GM12891 (cell line): ENCODE measurements at regions not wholly inside any gene's neighbourhood (a gene's known extent, or its start where the extent isn't known, plus 50 kb on each side); places are given as distances from the start of the nearest gene placed in this dataset.
A peak's percentile ranks its signal among the peaks of the same experiment; 100 is the strongest.
"Not testable (repeated sequence)": the region's sequence is repeated elsewhere in the genome, so short reads cannot be mapped to it uniquely, and the experiment has no call there.

Experiments used
- DNase-seq: peaks from one replicate; pipeline ENCODE4 v3.0.0; 2011; ENCODE audit warnings: low spot score; ENCODE audit not compliant: insufficient read length
- FAIRE-seq: peaks from 2 replicates; lab custom pipeline; 2011; peaks lifted over from hg19 to GRCh38; lab: Jason Lieb, UNC
- PAX5 ChIP-seq: IDR thresholded peaks from 2 replicates; pipeline ENCODE4 v1.6.1; 2011; ENCODE audit warnings: low read length, moderate library complexity, mild to moderate bottlenecking; ENCODE audit not compliant: insufficient read depth, severe bottlenecking
- POLR2A ChIP-seq: IDR thresholded peaks from 2 replicates; pipeline ENCODE4 v1.6.1; 2011; ENCODE audit warnings: low read depth, low read length, control low read depth
- POLR2AphosphoS5 ChIP-seq: IDR thresholded peaks from 2 replicates; pipeline ENCODE4 v1.6.1; 2011; ENCODE audit warnings: low read depth, low read length, control low read depth
- POU2F2 ChIP-seq: IDR thresholded peaks from 2 replicates; pipeline ENCODE4 v1.6.1; 2011; ENCODE audit warnings: low read depth, mild to moderate bottlenecking, control low read depth, low read length, moderate library complexity
- SPI1 ChIP-seq: IDR thresholded peaks from 2 replicates; pipeline ENCODE4 v1.6.1; 2011; ENCODE audit warnings: low read depth, low read length, control low read depth
- TAF1 ChIP-seq: IDR thresholded peaks from 2 replicates; pipeline ENCODE4 v1.6.1; 2011; ENCODE audit warnings: low read depth, low read length, control low read depth

DNA sequence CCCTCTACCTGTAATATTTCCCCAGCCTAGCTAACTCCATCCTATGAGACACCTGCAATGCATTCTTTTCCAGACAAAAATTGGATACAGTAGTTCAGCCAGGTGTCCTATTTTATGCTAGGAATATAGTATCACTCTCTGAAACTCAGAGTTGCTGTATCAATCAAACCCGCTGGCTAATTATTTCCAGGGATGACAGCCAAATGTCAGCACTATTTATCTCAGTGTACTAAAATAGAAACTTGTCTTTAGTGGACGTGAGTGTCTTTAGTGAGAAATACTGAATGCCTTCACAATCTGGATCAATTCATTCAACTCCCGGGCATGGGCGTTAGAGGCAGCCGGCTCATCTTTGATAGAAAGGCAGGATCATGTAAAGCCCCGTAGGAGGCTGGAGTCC lies 196.2 kb downstream of the RBM46 start:
- FAIRE-seq (no peak), DNase-seq (no peak)
- TF ChIP-seq POLR2A (no peak), POU2F2 (no peak), SPI1 (no peak), POLR2AphosphoS5 (no peak), PAX5 (no peak), TAF1 (no peak)

DNA sequence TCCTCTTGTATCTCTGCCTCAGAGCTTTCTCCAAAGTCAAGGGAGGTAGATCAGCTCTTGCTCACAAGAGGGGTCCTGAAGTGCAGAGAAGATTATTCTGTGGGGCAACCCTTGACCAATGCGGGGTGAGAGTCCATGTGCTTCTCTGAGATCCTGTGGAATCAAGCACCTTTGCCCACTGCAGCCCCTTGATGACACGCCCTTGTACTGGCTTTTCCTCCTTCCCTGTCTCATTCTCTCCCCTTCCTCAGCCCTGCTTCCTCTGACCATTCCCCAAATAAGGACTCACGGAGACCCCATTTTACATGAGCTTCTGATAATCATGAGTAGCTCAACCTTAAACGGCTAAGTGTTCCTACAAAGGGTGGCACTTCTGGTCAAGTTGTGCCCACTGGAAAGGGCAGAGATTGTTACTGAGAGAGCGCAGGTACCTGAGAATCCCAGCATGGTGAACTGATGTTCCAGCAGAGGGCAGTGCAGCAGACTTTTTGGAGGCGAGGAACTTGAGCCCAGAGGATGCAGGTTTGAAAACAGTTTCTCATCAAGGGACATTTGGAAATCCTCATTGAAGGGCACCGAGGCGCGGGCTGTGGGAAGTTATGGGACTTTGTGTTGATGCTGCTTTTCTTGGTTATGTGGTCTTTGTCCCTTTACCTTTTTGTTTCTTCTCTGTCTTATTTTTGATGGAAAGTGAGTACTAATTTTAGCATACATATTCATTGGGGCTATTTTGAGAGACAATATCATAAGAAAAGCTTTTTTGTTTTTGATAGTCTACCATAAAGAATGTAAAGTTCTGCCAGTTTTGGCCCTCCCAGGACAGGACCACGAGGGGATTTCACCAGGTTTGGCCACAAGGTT lies 201.3 kb downstream of the RBM46 start:
- TF ChIP-seq SPI1 (no peak), POLR2A (no peak), POLR2AphosphoS5 (no peak), POU2F2 (no peak), PAX5 (no peak), TAF1 (no peak)
- FAIRE-seq, result peak; percentile 51
- no peak for DNase-seq

DNA sequence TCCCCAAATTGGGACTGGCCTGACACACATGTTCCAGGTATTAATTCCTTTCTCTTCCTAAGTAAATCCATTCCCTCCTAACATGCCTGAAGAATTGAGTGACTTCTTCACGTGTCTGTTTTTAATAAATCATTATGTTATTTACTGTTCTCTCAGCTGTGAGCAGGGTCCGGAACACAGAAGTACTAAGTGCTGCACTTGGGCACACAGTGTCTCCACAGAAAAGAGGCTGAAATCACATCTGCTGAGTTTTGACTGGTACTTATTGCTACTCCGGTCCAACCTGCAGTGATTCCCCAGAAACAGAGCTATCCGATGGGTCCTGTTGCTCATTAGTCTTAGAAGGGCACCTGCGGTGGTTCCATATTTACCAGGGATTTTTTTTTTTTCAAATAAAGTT lies 202.6 kb downstream of the RBM46 start:
- DNase-seq (no peak), FAIRE-seq (no peak)
- TF ChIP-seq SPI1 (no peak), PAX5 (no peak), TAF1 (no peak), POU2F2 (no peak), POLR2AphosphoS5 (no peak), POLR2A (no peak)

DNA sequence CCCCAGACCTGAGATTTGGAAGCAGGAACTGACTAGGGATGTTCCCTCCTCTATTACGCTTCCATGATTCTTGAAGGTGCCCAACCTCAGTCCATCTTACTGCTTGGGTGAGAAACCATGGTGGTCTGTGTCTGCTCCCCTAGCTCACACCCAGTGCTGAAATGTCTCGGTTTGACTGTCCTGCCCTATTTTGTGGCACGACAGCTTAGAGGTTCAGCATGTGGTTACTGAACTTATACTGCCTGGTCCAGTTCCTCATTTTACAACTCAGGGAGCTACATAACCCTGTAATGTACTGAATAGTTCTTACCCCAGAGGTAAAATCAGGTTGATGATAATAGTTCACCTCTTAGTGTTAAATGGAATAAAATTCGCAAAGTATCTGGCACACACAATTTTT lies 203.1 kb downstream of the RBM46 start:
- no peak for TF ChIP-seq POLR2A
- TF ChIP-seq POLR2AphosphoS5, result no peak
- peak; percentile 98 for TF ChIP-seq SPI1
- TF ChIP-seq TAF1, result no peak
- DNase-seq, result no peak
- FAIRE-seq, result no peak

DNA sequence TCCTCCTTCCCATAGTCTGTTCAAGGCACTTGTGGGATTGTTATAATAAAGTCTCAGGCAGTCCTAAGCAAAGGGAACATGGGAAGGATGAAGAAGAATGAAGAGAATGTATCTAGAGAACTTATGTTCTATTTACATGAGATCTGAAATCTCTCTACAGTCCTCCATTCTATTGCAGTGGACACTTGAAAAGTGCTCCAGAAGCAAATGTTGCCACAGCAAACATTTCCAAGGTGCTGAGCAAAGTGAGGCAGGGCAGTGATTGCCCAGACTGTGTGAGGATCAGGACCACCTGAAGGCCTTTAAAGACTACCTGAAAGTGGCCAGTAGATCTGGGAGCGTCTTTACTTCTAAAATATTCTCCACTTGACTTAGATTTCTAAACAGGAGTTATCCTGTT lies 203.5 kb downstream of the RBM46 start:
- no peak for DNase-seq
- no peak for FAIRE-seq
- TF ChIP-seq POLR2A, result no peak
- no peak for TF ChIP-seq TAF1
- TF ChIP-seq POU2F2, result no peak
- no peak for TF ChIP-seq PAX5
- TF ChIP-seq SPI1, result no peak
- TF ChIP-seq POLR2AphosphoS5, result no peak

DNA sequence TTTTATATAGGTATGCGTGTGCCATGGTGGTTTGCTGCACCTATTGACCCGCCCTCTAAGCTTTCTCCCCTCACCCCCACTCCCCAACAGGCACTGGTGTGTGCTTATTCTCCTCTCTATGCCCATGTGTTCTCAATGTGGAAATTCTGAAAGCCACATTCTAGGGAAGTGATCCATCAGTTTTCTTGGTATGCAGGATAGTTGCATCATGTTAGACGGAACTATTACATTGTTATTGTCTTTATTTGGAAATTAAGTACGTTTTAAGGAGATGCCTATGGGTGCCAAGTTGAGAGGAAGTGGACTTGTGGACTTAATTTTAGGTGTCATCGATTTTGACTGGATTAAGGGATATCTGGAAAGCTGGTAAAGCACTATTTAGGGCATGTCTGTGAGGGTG lies 204.6 kb downstream of the RBM46 start:
- no peak for TF ChIP-seq POLR2A
- no peak for FAIRE-seq
- DNase-seq, result no peak

DNA sequence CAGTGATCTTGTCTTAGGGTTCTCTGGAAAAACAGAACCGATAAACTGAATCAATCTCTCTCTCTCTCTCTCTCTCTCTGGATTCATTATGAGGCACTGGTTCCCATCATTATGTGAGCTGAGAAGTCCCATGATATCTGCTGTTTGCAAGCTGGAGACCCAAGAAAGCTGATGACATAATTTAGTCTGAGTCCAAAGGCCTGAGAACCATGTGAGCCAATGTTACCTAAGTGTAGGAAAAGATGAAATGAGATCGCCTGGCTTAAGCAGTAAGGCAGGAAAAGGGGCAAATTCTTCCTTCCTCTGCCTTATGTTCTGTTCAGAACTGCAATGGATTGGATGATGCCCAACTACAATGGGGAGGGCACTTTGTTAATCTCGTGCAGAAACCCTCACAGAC lies 207.4 kb downstream of the RBM46 start:
- DNase-seq, result no peak
- no peak for FAIRE-seq
- TF ChIP-seq POLR2A (no peak), POLR2AphosphoS5 (no peak), TAF1 (no peak), SPI1 (no peak), POU2F2 (no peak), PAX5 (no peak)

DNA sequence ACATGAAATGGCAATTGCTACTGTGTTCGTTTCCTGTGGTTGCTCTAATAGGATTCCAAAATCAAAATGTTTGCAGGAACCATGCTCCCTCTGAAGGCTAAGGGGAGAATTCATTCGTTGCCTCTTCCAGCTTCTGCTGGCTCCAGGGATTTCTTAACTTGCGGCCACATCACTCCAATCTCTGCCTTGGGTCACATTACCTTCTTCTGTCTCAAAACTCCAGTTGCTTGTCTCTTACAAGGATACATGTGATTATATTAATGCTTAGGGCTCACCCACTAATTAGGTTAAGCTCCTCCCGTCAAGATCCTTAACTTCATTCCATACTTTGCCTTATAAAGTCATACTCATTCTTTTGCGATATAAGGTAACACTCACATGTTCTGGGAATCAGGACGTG lies 208.4 kb downstream of the RBM46 start:
- no peak for FAIRE-seq
- no peak for DNase-seq
- no peak for TF ChIP-seq POU2F2
- TF ChIP-seq POLR2A, result no peak
- TF ChIP-seq POLR2AphosphoS5, result no peak
- TF ChIP-seq SPI1, result no peak
- no peak for TF ChIP-seq PAX5
- TF ChIP-seq TAF1, result no peak

DNA sequence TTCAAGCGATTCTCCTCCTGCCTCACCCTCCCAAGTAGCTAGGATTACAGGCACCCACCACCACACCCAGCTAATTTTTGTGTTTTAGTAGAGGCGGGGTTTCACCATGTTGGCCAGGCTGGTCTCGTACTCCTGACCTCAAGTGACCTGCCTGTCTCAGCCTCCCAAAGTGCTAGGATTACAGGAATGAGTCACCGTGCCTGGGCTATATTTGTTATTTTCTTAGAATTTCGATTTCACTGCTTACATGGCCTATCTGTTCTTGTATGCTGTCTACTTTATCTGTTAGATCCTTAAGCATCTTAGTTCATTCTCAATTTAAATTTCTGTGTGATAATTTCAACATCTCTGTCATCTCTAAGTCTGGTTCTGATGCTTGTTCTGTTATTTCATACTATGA lies 210.6 kb upstream of the NPY2R start:
- DNase-seq, FAIRE-seq: not testable (repeated sequence)

DNA sequence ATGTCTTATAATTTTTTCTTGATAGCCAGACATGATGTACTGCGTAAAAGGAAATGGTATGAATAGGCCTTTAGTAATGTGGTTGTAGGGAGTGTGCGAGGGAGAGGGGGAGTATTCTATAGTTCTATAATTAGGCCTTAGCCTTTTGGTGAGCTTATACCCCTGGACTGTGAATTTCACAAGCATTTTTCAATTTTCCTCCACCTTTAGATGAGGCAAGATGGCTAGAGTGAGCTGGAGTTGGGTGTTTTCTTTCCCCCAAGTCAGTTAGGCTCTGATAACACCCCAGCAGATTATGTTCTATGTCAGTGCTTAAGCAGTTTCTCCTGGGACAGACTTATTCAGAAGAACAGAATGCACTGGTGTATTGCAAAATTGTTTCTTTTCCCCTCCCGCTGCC lies 210.2 kb upstream of the NPY2R start:
- no peak for FAIRE-seq
- DNase-seq, result no peak
- no peak for TF ChIP-seq POU2F2
- TF ChIP-seq POLR2A, result no peak
- no peak for TF ChIP-seq TAF1
- no peak for TF ChIP-seq PAX5
- TF ChIP-seq POLR2AphosphoS5, result no peak
- TF ChIP-seq SPI1, result no peak
